ENCODE measurements at regions not wholly inside any gene's neighbourhood (a gene's known extent, or its start where the extent isn't known, plus 50 kb on each side); places are given as distances from the start of the nearest gene placed in this dataset.

GRCh38 chr2:238502088-238502810 lies 75.5 kb downstream of the ASB1 start:
- no peak for TF ChIP-seq EZH2phosphoT487 (conservative IDR thresholded peaks at IDR 0.05; ENCODE audit: low read length)
- no peak for TF ChIP-seq CTCF (IDR thresholded peaks at IDR 0.05; ENCODE audit: insufficient read depth, low read length, poor library complexity, severe bottlenecking)
- H3K79me2 ChIP-seq (ENCODE audit: insufficient read depth, low read length): no peaks in the 10 kb centered on the region
- H2AFZ ChIP-seq (ENCODE audit: low read depth, low read length, severe bottlenecking): no peak overlapping the region
- H3K27me3 ChIP-seq (ENCODE audit: low read length): no peaks in the 10 kb centered on the region
- no peaks in the 10 kb centered on the region for H3K9me3 ChIP-seq (ENCODE audit: insufficient read depth, low read length)
- no peak overlapping the region for H3K4me3 ChIP-seq (ENCODE audit: insufficient read depth, low read length, poor library complexity, severe bottlenecking)
- no peaks in the 10 kb centered on the region for H3K9me2 ChIP-seq (replicated peaks; ENCODE audit: insufficient read depth, low read length)
- H3K4me2 ChIP-seq (ENCODE audit: low read depth, low read length, poor library complexity, severe bottlenecking): no peak overlapping the region
- no peaks in the 10 kb centered on the region for H4K20me1 ChIP-seq (ENCODE audit: low read depth, low read length)
- H3F3A ChIP-seq (ENCODE audit: insufficient read depth): no peaks in the 10 kb centered on the region
- no peak overlapping the region for H3K27ac ChIP-seq (ENCODE audit: low read depth, low read length)
- H3K36me3 ChIP-seq (ENCODE audit: low read length): no peaks in the 10 kb centered on the region
- no peak overlapping the region for H3K9ac ChIP-seq (ENCODE audit: low read length)

DNA sequence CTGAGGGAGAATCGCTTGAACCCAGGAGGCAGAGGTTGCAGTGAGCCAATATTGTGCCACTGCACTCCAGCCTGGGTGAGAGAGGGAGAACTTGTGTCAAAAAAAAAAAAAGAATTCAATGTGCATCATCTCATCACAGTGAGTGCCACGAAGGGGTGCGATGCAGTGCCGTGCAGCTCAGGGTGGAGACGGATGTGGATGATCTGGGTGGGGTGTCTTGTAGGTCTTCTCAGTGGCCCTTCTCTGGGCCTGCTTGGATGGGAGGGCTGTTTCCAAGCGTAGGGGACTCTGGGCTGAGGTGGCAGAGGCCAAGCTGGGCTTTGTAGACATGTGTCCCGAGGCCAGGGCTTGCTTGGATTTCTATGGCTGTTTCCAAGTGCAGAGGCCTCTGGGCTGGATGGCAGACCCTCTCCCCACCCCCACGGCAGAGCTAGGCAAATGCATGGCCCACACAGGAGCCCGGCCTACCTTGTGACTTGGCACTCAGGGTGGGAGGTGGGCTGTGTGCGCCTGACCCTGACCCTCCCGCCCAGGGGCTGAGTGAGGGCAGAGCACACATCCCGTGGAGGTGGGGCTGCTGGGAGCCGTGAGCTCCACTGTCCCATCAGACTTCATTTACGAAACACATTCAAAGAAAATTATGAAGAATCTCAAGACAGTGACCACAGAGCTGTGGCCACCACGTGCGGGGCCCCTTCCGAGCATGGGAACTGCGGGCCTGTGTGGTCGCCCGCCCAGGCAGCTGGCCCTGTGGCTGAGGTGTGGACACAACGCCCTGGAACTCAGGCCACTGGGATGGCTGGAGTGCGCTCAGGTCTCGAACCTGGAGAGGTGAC lies 76.4 kb downstream of the ASB1 start:
- Histone ChIP-seq H3K4me2 (ENCODE audit: low read depth, low read length, poor library complexity, severe bottlenecking) (no peak overlapping the region), H4K20me1 (ENCODE audit: low read depth, low read length) (no peaks in the 10 kb centered on the region), H3K79me2 (ENCODE audit: insufficient read depth, low read length) (no peaks in the 10 kb centered on the region), H3K9me2 (replicated peaks; ENCODE audit: insufficient read depth, low read length) (no peaks in the 10 kb centered on the region), H3K27ac (ENCODE audit: low read depth, low read length) (no peak overlapping the region), H3K36me3 (ENCODE audit: low read length) (no peaks in the 10 kb centered on the region), H3K9me3 (ENCODE audit: insufficient read depth, low read length) (no peaks in the 10 kb centered on the region), H3K4me3 (ENCODE audit: insufficient read depth, low read length, poor library complexity, severe bottlenecking) (no peak overlapping the region), H3K27me3 (ENCODE audit: low read length) (no peaks in the 10 kb centered on the region), H3K9ac (ENCODE audit: low read length) (no peak overlapping the region), H3F3A (ENCODE audit: insufficient read depth) (no peaks in the 10 kb centered on the region), H2AFZ (ENCODE audit: low read depth, low read length, severe bottlenecking) (no peak overlapping the region)
- TF ChIP-seq EZH2phosphoT487 (conservative IDR thresholded peaks at IDR 0.05; ENCODE audit: low read length): no peak
- no peak for TF ChIP-seq CTCF (IDR thresholded peaks at IDR 0.05; ENCODE audit: insufficient read depth, low read length, poor library complexity, severe bottlenecking)

- no peak overlapping the region for H3K27ac ChIP-seq (ENCODE audit: low read depth, low read length)
- no peaks in the 10 kb centered on the region for H3K27me3 ChIP-seq (ENCODE audit: low read length)
- TF ChIP-seq CTCF (IDR thresholded peaks at IDR 0.05; ENCODE audit: insufficient read depth, low read length, poor library complexity, severe bottlenecking): no peak
- TF ChIP-seq EZH2phosphoT487 (conservative IDR thresholded peaks at IDR 0.05; ENCODE audit: low read length): no peak
- no peak overlapping the region for H3K9ac ChIP-seq (ENCODE audit: low read length)
- no peaks in the 10 kb centered on the region for H4K20me1 ChIP-seq (ENCODE audit: low read depth, low read length)
- no peaks in the 10 kb centered on the region for H3K36me3 ChIP-seq (ENCODE audit: low read length)
- H3K4me3 ChIP-seq (ENCODE audit: insufficient read depth, low read length, poor library complexity, severe bottlenecking): no peak overlapping the region
- no peaks in the 10 kb centered on the region for H3F3A ChIP-seq (ENCODE audit: insufficient read depth)
- no peaks in the 10 kb centered on the region for H3K79me2 ChIP-seq (ENCODE audit: insufficient read depth, low read length)
- H3K9me3 ChIP-seq (ENCODE audit: insufficient read depth, low read length): no peaks in the 10 kb centered on the region
- H2AFZ ChIP-seq (ENCODE audit: low read depth, low read length, severe bottlenecking): no peak overlapping the region
- H3K9me2 ChIP-seq (replicated peaks; ENCODE audit: insufficient read depth, low read length): no peaks in the 10 kb centered on the region
- no peak overlapping the region for H3K4me2 ChIP-seq (ENCODE audit: low read depth, low read length, poor library complexity, severe bottlenecking)
These were observed 77.6 kb downstream of the ASB1 start for GRCh38 chr2:238504181-238504931.
